Kidney (tissue), 13 donors: ENCODE measurements at regions not wholly inside any gene's neighbourhood (a gene's known extent, or its start where the extent isn't known, plus 50 kb on each side); places are given as distances from the start of the nearest gene placed in this dataset.

Source experiments
- DNase-seq, 5 donors: peaks; one replicate each; pipeline ENCODE4 v3.0.0-alpha.2; 2013 to 2020
- FAIRE-seq: peaks from 2 replicates; lab custom pipeline; 2012; peaks lifted over from hg19 to GRCh38; lab: Jason Lieb, UNC
- H3K27ac ChIP-seq, 2 donors: one replicate each; pipeline ENCODE4 v1.7.0; 2013; ENCODE audit warnings: low read depth in 2 of 2, low read length in 2 of 2, inconsistent platforms in 1 of 2
- H3K27me3 ChIP-seq: one replicate; pipeline ENCODE4 v1.7.1; 2013; ENCODE audit warnings: low read length, inconsistent platforms; ENCODE audit not compliant: control insufficient read depth, insufficient read depth
- H3K36me3 ChIP-seq, 3 donors: one replicate each; pipeline versions ENCODE4 v1.7.0 to v1.7.1; 2013; ENCODE audit warnings: low read length in 3 of 3, control low read depth in 1 of 3, inconsistent platforms in 1 of 3; ENCODE audit not compliant: insufficient read depth in 3 of 3, control insufficient read depth in 2 of 3
- H3K4me1 ChIP-seq, 3 donors: one replicate each; pipeline versions ENCODE4 v1.7.0 to v1.7.1; 2013; ENCODE audit warnings: low read length in 3 of 3, inconsistent platforms in 1 of 3, low read depth in 1 of 3; ENCODE audit not compliant: control insufficient read depth in 2 of 3, insufficient read depth in 2 of 3
- H3K4me3 ChIP-seq, 3 donors: one replicate each; pipeline versions ENCODE4 v1.7.0 to v1.8.1; 2013; ENCODE audit warnings: low read length in 3 of 3, control low read depth in 1 of 3, inconsistent platforms in 1 of 3
- H3K9ac ChIP-seq, 3 donors: one replicate each; pipeline versions ENCODE4 v1.7.0 to v1.7.1; 2013; ENCODE audit warnings: low read length in 3 of 3, control low read depth in 1 of 3, inconsistent platforms in 1 of 3
- H3K9me3 ChIP-seq, 3 donors: one replicate each; pipeline versions ENCODE4 v1.7.0 to v1.7.1; 2013; ENCODE audit warnings: low read length in 3 of 3, control low read depth in 1 of 3, inconsistent platforms in 1 of 3; ENCODE audit not compliant: control insufficient read depth in 2 of 3, insufficient read depth in 1 of 3
- intact Hi-C: fragments of 100-400 bp; cut with DNase I; formaldehyde crosslinking; loops from one replicate; pipeline ENCODE4 v1.11.1; 2022
- TF ChIP-seq, protein P1 (sequence below): IDR thresholded peaks from 3 replicates; pipeline ENCODE4 v1.5.1; 2012; ENCODE audit warnings: mild to moderate bottlenecking, moderate library complexity, borderline replicate concordance; ENCODE audit not compliant: insufficient read depth; ENCODE audit errors: extremely low read depth
- donor health status: control.
- donor health status: control.
- donor health status: control.
- donor health status: control.
- donor health status: control.
- donor health status: DM: yes; HTN: yes; CAD: no.
- donor health status: Normal renal cell carcinoma (clear cell type).

- TF ChIP-seq, protein P1, sequence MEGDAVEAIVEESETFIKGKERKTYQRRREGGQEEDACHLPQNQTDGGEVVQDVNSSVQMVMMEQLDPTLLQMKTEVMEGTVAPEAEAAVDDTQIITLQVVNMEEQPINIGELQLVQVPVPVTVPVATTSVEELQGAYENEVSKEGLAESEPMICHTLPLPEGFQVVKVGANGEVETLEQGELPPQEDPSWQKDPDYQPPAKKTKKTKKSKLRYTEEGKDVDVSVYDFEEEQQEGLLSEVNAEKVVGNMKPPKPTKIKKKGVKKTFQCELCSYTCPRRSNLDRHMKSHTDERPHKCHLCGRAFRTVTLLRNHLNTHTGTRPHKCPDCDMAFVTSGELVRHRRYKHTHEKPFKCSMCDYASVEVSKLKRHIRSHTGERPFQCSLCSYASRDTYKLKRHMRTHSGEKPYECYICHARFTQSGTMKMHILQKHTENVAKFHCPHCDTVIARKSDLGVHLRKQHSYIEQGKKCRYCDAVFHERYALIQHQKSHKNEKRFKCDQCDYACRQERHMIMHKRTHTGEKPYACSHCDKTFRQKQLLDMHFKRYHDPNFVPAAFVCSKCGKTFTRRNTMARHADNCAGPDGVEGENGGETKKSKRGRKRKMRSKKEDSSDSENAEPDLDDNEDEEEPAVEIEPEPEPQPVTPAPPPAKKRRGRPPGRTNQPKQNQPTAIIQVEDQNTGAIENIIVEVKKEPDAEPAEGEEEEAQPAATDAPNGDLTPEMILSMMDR = no peak
- H3K9me3 ChIP-seq = no peaks in the 10 kb centered on the region
- no peaks in the 10 kb centered on the region for H3K4me1 ChIP-seq
- intact Hi-C loops = no loop called here
- no peak overlapping the region for H3K9ac ChIP-seq
- DNase-seq (no peak), FAIRE-seq (no peak)
- no peak overlapping the region for H3K4me3 ChIP-seq
- H3K27ac ChIP-seq = no peak overlapping the region
- no peaks in the 10 kb centered on the region for H3K36me3 ChIP-seq
- H3K27me3 ChIP-seq = no peaks in the 10 kb centered on the region
Measured at GRCh38 chr7:36076074-36076473, 77.0 kb upstream of the EEPD1 start.

GRCh38 chr7:36078816-36079360 lies 74.2 kb upstream of the EEPD1 start:
- no peaks in the 10 kb centered on the region for H3K36me3 ChIP-seq
- intact Hi-C loops = no loop called here
- no peaks in the 10 kb centered on the region for H3K9me3 ChIP-seq
- H3K27ac ChIP-seq = no peak overlapping the region
- H3K27me3 ChIP-seq = no peaks in the 10 kb centered on the region
- FAIRE-seq = no peak
- H3K9ac ChIP-seq = no peak overlapping the region
- DNase-seq = no peak
- no peaks in the 10 kb centered on the region for H3K4me1 ChIP-seq
- TF ChIP-seq, protein P1 = no peak
- H3K4me3 ChIP-seq = no peak overlapping the region

DNA sequence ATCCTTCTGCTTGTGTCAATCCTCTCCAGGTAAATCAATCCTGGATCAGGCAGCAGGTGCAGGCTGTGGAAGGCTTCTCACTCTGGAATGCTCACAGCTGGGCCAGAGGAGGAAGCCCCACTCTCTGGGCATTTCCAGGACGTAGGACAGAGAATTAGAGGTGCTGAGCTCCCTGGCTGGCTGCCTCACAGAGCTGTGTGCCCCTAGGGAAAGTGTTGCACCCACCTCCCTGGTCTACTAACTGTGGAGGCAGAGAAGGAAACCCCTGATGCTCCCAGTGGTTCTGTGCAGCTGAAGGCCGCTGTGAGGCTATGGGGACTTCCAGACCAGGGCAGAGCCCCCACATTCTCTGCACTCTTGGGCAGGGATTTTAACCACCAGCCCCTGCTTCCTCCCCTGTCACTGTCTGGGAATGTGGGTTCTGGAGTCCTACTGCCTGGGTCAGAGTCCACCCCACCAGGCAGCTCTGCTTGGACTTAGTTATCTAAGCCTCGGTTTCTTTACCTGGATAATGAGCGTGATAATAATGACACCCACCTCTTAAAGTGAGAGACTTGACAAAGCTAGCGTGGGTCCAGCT lies 73.5 kb upstream of the EEPD1 start:
- no peaks in the 10 kb centered on the region for H3K36me3 ChIP-seq
- intact Hi-C loops = no loop called here
- H3K27me3 ChIP-seq = no peaks in the 10 kb centered on the region
- H3K4me3 ChIP-seq = no peak overlapping the region
- no peak overlapping the region for H3K27ac ChIP-seq
- no peaks in the 10 kb centered on the region for H3K9me3 ChIP-seq
- H3K9ac ChIP-seq = no peak overlapping the region
- FAIRE-seq = no peak
- no peak for DNase-seq
- TF ChIP-seq, protein P1 = no peak
- H3K4me1 ChIP-seq = peaks cover 0 to 3% (median 0%) of the 10 kb centered on the region in 3 donors

- no peaks in the 10 kb centered on the region for H3K36me3 ChIP-seq
- TF ChIP-seq, protein P1 = no peak
- H3K4me3 ChIP-seq = no peak overlapping the region
- intact Hi-C loops = no loop called here
- FAIRE-seq (no peak), DNase-seq (no peak)
- H3K4me1 ChIP-seq = peaks cover 0 to 9% (median 0%) of the 10 kb centered on the region in 3 donors
- no peak overlapping the region for H3K9ac ChIP-seq
- H3K27me3 ChIP-seq = no peaks in the 10 kb centered on the region
- no peak overlapping the region for H3K27ac ChIP-seq
- no peaks in the 10 kb centered on the region for H3K9me3 ChIP-seq
Measured at GRCh38 chr7:36080843-36081242, 72.2 kb upstream of the EEPD1 start.
